T47D (cell line): ENCODE measurements at regions not wholly inside any gene's neighbourhood (a gene's known extent, or its start where the extent isn't known, plus 50 kb on each side); places are given as distances from the start of the nearest gene placed in this dataset.
"Not testable (repeated sequence)": the region's sequence is repeated elsewhere in the genome, so short reads cannot be mapped to it uniquely, and the experiment has no call there.

ENCODE experiments used
- DNase-seq, 2 experiments: peaks; one replicate each; pipeline versions ENCODE4 v3.0.0 to v3.0.0-alpha.2; 2011 to 2012; ENCODE audit warnings: low read depth in 1 of 2, low spot score in 1 of 2
- JUND ChIP-seq: IDR thresholded peaks from 2 replicates; pipeline ENCODE4 v1.6.1; 2012; ENCODE audit warnings: low read depth
- in situ Hi-C: cut with HindIII; loops from 2 replicates; pipeline ENCODE4 v1.10.0; 2016; ENCODE audit warnings: low sequenced_read_pairs, low pct_unique_long_range_greater_than_20kb

GRCh38 chr17:20823905-20824304, 218.9 kb downstream of the USP22 start:
- in situ Hi-C loops, result no loop called here
- no peak for TF ChIP-seq JUND
- peak in 1 of 2 experiments; percentile 7 for DNase-seq

GRCh38 chr17:20825539-20825938, 217.3 kb downstream of the USP22 start:
- in situ Hi-C loops, result no loop called here

GRCh38 chr17:20840453-20840852, 202.4 kb downstream of the USP22 start:
- in situ Hi-C loops, DNase-seq: not testable (repeated sequence)

More at GRCh38 chr17:20825539-20825938, 217.3 kb downstream of the USP22 start:
- TF ChIP-seq JUND, result no peak
- no peak for DNase-seq

DNA sequence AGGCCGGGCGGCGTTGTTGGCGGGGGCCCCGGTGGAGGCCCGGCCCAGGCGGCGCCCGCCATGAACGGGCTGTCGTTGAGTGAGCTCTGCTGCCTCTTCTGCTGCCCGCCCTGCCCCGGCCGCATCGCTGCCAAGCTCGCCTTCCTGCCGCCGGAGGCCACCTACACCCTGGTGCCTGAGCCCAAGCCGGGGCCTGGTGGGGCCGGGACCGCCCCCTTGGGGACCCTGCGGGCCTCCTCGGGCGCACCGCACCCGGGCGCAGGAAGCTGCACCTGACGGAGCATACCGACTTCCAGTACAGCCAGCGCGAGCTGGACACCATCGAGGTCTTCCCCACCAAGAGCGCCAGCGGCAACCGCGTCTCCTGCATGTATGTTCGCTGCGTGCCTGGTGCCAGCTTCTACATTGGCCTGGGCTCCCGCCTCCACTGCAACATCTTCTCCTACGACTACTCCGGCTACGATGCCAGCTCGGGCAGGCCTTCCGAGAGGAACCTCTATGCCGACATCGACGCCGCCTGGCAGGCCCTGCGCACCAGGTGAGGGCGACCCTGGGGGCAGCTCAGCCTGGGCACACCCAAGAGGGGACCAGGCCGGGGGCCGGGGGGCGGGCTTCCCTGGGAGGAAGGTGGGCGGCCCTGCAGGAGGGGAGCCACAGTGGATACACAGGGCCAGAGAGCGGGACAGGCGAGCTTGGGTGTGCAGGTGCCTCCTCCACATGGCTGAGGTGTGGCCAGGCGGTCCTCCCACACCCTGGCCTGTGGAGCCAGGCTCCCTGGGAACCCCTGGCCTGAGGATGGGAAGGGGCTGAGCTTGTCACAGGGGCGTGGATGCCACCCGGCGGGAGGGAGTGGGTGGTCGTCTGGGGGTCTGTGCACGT, 201.6 kb downstream of the USP22 start:
- in situ Hi-C loops, DNase-seq: not testable (repeated sequence)

DNA sequence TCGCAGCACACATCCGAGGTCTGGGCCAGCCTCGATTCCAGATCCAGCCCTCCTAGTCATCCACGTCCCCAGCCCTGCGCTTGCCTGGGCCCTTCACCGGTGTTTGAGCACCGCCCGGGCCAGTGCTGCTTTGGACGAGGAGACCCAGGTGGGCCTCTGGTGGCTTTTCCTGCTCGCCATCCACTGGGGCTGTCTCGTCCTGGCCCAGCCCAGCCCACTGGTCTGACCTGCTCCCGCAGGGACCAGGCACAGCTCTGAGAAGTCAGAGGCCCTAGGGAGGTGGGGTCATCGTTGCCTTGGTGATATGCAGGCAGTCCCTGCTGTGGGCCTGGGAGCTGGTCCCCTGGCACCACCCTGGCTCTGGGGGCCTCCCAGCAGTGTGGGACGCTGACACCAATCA, 200.8 kb downstream of the USP22 start:
- DNase-seq, in situ Hi-C loops: not testable (repeated sequence)

- in situ Hi-C loops, DNase-seq: not testable (repeated sequence)
Observed at GRCh38 chr17:20843261-20843660, 199.6 kb downstream of the USP22 start.

GRCh38 chr17:20843799-20844553, 198.8 kb downstream of the USP22 start:
- peak in 1 of 2 experiments; percentile 36 for DNase-seq
- in situ Hi-C loops, result not testable (repeated sequence)

- in situ Hi-C loops, DNase-seq: not testable (repeated sequence)
Observed at GRCh38 chr17:20848869-20849443, 193.9 kb downstream of the USP22 start.

DNA sequence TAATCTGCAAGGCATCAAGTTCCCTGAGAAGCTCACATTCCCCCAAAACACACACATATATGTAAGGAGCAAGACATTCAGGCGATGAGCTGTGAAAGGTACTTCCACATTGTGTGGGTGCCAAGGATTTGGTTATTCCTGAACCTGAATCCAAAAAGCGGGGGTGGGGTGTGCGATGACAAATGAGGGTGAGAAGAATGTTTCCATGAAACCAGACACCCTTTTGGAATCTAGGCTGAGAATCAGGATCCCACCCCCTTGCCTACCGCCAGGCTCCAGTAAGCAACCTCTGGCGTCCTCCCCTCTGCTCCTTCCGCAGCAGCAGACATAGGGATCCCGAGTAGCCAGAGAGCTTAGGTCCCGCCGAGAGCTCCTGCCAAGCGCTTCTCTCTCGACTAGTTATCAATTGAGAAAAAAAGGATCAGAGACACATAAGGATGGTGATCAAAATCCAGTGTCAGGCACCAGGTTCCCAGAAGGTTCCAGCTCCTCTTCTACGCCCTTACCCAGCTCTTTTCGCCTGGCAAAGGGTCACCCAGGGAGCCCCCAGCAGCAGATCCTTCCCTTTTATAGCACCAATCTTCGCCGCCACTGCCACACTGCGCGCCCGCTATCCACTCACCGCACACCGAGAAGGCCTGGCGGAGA, 191.1 kb downstream of the USP22 start:
- in situ Hi-C loops, DNase-seq: not testable (repeated sequence)

DNA sequence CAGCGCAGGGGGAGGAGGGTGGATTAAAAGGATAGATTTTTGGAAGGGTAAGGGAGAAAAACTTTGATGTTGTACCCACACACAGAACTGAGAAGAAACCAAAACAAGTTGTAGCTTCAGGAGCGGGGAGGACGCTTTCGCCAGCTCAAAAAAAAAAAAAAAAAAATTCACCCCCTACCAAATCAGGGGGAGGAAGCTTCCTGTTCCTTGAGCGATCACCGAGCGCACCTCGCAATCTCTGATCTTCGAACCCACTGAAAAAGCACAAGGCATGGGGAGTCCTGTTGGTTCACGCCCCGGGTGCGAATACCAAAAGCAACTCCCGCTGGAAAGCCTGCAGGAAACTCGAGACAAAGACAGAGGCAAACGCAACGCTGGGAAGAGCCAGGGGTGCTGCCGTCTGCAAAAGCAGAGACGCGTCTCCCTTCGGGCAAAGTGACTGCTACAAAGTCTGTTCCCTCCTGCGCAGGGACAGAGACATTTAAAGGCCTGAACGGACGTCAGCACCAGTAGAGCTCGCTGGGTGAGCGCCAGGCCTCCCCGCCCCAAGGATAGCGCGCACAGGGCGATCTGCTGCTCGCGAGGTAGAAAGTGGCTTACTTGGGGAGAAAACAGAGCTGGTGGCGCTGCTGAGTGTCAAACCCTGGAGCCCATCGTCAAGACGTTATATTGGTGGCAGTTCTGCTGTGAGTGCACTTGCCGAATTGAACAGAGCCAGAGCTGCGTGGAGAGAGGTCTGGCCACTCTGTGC, 190.4 kb downstream of the USP22 start:
- no peak for TF ChIP-seq JUND
- DNase-seq, result peak in 1 of 2 experiments; percentile 57
- in situ Hi-C loops, result no loop called here

GRCh38 chr17:20852990-20853370, 189.8 kb downstream of the USP22 start:
- in situ Hi-C loops, result no loop called here
- DNase-seq, result no peak

GRCh38 chr17:20855910-20856470, 186.8 kb downstream of the USP22 start:
- DNase-seq, in situ Hi-C loops: not testable (repeated sequence)

More at GRCh38 chr17:20852990-20853370, 189.8 kb downstream of the USP22 start:
- no peak for TF ChIP-seq JUND

GRCh38 chr17:20866444-20867209, 176.2 kb downstream of the USP22 start:
- in situ Hi-C loops, DNase-seq: not testable (repeated sequence)

DNA sequence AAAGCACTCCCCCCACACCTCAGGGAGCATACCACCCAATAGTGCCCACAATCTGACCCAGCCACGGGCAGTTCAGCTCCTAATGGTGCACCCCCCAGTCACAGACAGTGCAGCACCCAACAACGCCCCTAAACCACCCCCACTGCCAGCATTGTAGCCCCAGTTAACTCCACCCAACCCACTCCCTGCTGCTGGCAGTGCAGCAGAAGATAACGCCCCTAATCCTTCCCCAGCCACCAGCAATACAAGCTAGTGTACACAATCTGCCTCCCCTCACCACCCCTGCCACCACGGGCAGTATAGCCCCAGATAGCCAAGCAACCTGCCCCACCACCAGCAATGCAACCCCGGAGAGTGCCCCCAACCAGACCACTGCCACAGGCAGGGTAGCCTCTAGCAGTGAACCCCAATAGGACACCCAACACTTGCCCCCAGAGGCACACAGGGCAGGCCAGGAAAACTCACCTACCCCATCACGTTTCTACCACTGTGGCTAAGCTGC, 175.3 kb downstream of the USP22 start:
- in situ Hi-C loops, DNase-seq: not testable (repeated sequence)

DNA sequence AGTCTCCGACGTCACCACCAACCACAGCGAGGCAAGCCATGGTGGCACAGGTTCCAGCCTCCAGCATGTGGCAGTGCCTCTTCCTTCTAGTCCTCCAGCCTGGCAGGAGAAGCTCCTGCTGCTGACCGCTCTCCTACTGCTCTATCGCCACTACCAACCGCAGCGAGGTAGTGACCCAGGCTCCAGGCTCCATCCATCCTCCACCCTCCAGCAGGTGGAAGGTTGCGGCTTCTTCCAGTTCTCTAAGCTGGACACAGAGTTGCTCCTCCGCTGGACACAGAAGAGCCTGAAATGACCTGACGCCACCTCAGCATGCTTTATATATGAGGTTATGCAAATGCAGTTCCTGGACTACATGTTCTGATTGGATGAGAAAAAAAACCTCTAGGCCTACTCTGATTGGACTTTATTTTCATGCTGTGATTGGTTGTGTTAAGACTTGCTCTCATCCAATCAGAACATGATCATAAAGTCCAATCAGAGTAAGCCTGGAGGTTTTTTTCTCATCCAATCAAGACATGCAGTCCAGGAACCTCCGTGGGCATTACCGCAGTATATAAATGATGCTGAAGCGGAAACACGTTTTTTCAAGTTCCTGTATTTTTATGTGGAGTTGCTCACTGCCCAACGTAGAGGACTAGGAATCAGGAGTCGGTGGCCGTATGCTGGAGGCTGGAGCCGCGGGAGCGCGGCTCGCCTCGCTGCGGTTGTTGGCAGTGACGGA, 174.7 kb downstream of the USP22 start:
- DNase-seq, in situ Hi-C loops: not testable (repeated sequence)
